ENCODE measurements at regions not wholly inside any gene's neighbourhood (a gene's known extent, or its start where the extent isn't known, plus 50 kb on each side); places are given as distances from the start of the nearest gene placed in this dataset.

DNA sequence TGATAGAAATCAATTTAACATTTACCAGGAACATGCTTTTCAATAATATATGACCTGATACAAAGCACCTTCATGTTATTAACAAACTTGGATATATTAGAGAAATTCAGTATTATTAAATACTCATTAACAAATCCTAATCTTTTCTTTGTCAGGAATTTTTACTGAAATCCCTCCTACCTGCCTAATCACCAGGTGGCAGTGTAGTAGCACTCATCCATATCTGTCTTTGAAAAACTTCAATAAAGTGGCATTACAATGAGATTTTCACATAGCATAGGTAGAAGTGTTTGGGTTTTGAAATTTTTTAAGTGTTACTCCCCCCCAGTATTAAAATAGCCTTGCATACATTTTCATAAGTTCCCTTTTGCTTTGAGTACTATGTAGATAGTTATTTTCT, 1246.6 kb upstream of the LRRN3 start:
- no peak overlapping the region for H2AFZ ChIP-seq
- no peak overlapping the region for H3K9ac ChIP-seq
- no peaks in the 10 kb centered on the region for H3K79me2 ChIP-seq
- H3K9me3 ChIP-seq (ENCODE audit: control insufficient read depth, low read length), result no peaks in the 10 kb centered on the region
- no peak overlapping the region for H3K4me3 ChIP-seq (ENCODE audit: low read depth, low read length)
- no peaks in the 10 kb centered on the region for H3K36me3 ChIP-seq (ENCODE audit: control insufficient read depth, insufficient read depth, low read length)
- H3K27me3 ChIP-seq (ENCODE audit: control insufficient read depth, insufficient read depth, low read length), result no peaks in the 10 kb centered on the region
- no peaks in the 10 kb centered on the region for H3K4me1 ChIP-seq
- TF ChIP-seq, protein P1, sequence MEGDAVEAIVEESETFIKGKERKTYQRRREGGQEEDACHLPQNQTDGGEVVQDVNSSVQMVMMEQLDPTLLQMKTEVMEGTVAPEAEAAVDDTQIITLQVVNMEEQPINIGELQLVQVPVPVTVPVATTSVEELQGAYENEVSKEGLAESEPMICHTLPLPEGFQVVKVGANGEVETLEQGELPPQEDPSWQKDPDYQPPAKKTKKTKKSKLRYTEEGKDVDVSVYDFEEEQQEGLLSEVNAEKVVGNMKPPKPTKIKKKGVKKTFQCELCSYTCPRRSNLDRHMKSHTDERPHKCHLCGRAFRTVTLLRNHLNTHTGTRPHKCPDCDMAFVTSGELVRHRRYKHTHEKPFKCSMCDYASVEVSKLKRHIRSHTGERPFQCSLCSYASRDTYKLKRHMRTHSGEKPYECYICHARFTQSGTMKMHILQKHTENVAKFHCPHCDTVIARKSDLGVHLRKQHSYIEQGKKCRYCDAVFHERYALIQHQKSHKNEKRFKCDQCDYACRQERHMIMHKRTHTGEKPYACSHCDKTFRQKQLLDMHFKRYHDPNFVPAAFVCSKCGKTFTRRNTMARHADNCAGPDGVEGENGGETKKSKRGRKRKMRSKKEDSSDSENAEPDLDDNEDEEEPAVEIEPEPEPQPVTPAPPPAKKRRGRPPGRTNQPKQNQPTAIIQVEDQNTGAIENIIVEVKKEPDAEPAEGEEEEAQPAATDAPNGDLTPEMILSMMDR (IDR thresholded peaks at IDR 0.05), result no peak
- H3K27ac ChIP-seq, result no peak overlapping the region
- no peak overlapping the region for H3K4me2 ChIP-seq (ENCODE audit: low read length)

GRCh38 chr7:109864230-109864629, 1226.7 kb upstream of the LRRN3 start:
- H3K4me3 ChIP-seq (ENCODE audit: low read depth, low read length), result no peak overlapping the region
- no peak overlapping the region for H2AFZ ChIP-seq
- H3K4me2 ChIP-seq (ENCODE audit: low read length), result no peak overlapping the region
- no peak overlapping the region for H3K27ac ChIP-seq
- H3K4me1 ChIP-seq, result no peaks in the 10 kb centered on the region
- no peaks in the 10 kb centered on the region for H3K79me2 ChIP-seq
- no peaks in the 10 kb centered on the region for H3K27me3 ChIP-seq (ENCODE audit: control insufficient read depth, insufficient read depth, low read length)
- H3K36me3 ChIP-seq (ENCODE audit: control insufficient read depth, insufficient read depth, low read length), result no peaks in the 10 kb centered on the region
- no peaks in the 10 kb centered on the region for H3K9me3 ChIP-seq (ENCODE audit: control insufficient read depth, low read length)
- no peak overlapping the region for H3K9ac ChIP-seq
- TF ChIP-seq, protein P1 (IDR thresholded peaks at IDR 0.05), result no peak

- no peaks in the 10 kb centered on the region for H3K9me3 ChIP-seq (ENCODE audit: control insufficient read depth, low read length)
- no peaks in the 10 kb centered on the region for H3K4me1 ChIP-seq
- H3K9ac ChIP-seq, result no peak overlapping the region
- no peak overlapping the region for H3K4me3 ChIP-seq (ENCODE audit: low read depth, low read length)
- TF ChIP-seq, protein P1 (IDR thresholded peaks at IDR 0.05), result no peak
- H2AFZ ChIP-seq, result no peak overlapping the region
- no peaks in the 10 kb centered on the region for H3K79me2 ChIP-seq
- H3K27me3 ChIP-seq (ENCODE audit: control insufficient read depth, insufficient read depth, low read length), result no peaks in the 10 kb centered on the region
- H3K36me3 ChIP-seq (ENCODE audit: control insufficient read depth, insufficient read depth, low read length), result no peaks in the 10 kb centered on the region
- no peak overlapping the region for H3K27ac ChIP-seq
- H3K4me2 ChIP-seq (ENCODE audit: low read length), result no peak overlapping the region
Observed at GRCh38 chr7:109868215-109868860, 1222.6 kb upstream of the LRRN3 start.

DNA sequence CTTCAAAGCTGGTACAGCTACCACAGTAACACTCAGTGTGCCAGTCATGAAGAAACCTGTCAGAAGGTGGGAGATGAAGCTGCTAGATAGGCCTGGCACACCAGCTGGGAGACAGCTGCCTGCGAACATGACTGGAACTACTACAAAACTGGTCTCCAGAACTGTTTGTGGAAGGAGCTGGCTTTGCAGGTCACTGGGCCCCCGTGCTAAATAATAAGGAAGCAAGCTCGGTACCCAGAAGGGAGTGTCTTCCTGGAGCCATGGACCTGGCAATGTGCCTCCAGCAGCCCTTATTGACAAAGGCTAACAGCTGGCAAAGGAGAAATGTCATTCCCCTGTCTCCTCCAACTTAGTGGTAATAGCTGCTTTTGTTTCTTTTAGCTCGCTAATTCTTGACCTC, 1217.6 kb upstream of the LRRN3 start:
- no peaks in the 10 kb centered on the region for H3K79me2 ChIP-seq
- no peaks in the 10 kb centered on the region for H3K27me3 ChIP-seq (ENCODE audit: control insufficient read depth, insufficient read depth, low read length)
- no peaks in the 10 kb centered on the region for H3K36me3 ChIP-seq (ENCODE audit: control insufficient read depth, insufficient read depth, low read length)
- TF ChIP-seq, protein P1 (IDR thresholded peaks at IDR 0.05), result no peak
- no peak overlapping the region for H3K27ac ChIP-seq
- no peak overlapping the region for H3K4me2 ChIP-seq (ENCODE audit: low read length)
- no peaks in the 10 kb centered on the region for H3K9me3 ChIP-seq (ENCODE audit: control insufficient read depth, low read length)
- H2AFZ ChIP-seq, result no peak overlapping the region
- H3K9ac ChIP-seq, result no peak overlapping the region
- H3K4me1 ChIP-seq, result no peaks in the 10 kb centered on the region
- H3K4me3 ChIP-seq (ENCODE audit: low read depth, low read length), result no peak overlapping the region

DNA sequence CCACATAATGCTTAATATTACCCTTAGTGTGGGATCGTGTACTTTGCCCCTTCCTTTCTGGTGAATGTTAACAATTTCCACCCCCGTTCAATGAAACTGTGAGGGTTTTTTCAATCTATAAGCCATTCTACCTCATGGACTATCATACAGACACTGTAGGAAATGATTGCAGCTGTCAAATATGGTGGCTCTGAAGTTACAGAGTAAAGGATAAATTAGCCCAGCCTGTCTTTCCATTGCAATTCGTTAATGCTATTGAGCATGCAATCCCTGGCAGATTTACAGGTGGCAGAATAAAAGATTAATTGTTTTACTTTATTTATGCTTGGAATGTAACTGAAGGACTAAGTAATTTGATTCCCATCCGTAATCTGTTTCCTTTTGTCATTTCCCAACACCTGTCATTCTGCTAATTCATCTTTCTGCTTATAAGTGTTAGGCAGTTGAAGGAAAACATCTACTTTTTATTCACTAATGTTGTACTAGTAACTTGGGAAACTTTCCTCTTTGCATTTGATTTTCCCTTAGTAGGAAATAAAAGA, 1211.6 kb upstream of the LRRN3 start:
- no peaks in the 10 kb centered on the region for H3K79me2 ChIP-seq
- no peak overlapping the region for H3K9ac ChIP-seq
- TF ChIP-seq, protein P1 (IDR thresholded peaks at IDR 0.05), result no peak
- H3K4me2 ChIP-seq (ENCODE audit: low read length), result no peak overlapping the region
- H3K27me3 ChIP-seq (ENCODE audit: control insufficient read depth, insufficient read depth, low read length), result no peaks in the 10 kb centered on the region
- no peak overlapping the region for H3K27ac ChIP-seq
- H2AFZ ChIP-seq, result no peak overlapping the region
- H3K9me3 ChIP-seq (ENCODE audit: control insufficient read depth, low read length), result no peaks in the 10 kb centered on the region
- no peaks in the 10 kb centered on the region for H3K36me3 ChIP-seq (ENCODE audit: control insufficient read depth, insufficient read depth, low read length)
- no peak overlapping the region for H3K4me3 ChIP-seq (ENCODE audit: low read depth, low read length)
- H3K4me1 ChIP-seq, result no peaks in the 10 kb centered on the region
